Stimulated activated naive CD4-positive, alpha-beta T cell (primary cell): ENCODE measurements at regions not wholly inside any gene's neighbourhood (a gene's known extent, or its start where the extent isn't known, plus 50 kb on each side); places are given as distances from the start of the nearest gene placed in this dataset.

Source experiments
- DNase-seq, 6 experiments: peaks; one replicate each; lab custom pipeline; 2025; lab: John Stamatoyannopoulos, UW

GRCh38 chr10:36171953-36172940, 530.2 kb upstream of the FZD8 start:
- DNase-seq, result no peak

GRCh38 chr10:36171556-36171952, 529.5 kb upstream of the FZD8 start:
- no peak for DNase-seq

GRCh38 chr10:36170943-36171501, 528.9 kb upstream of the FZD8 start:
- DNase-seq, result no peak

- no peak for DNase-seq
These were observed 528.1 kb upstream of the FZD8 start for GRCh38 chr10:36170142-36170719.

GRCh38 chr10:36168777-36169176, 526.7 kb upstream of the FZD8 start:
- DNase-seq, result no peak

GRCh38 chr10:36164556-36165504, 522.7 kb upstream of the FZD8 start:
- DNase-seq, result no peak

GRCh38 chr10:36163827-36164226, 521.7 kb upstream of the FZD8 start:
- DNase-seq, result no peak

- no peak for DNase-seq
These were observed 515.4 kb upstream of the FZD8 start for GRCh38 chr10:36157486-36157885.

GRCh38 chr10:36148207-36148606, 506.1 kb upstream of the FZD8 start:
- no peak for DNase-seq

GRCh38 chr10:36147529-36147928, 505.4 kb upstream of the FZD8 start:
- DNase-seq, result no peak

GRCh38 chr10:36141856-36142560, 499.9 kb upstream of the FZD8 start:
- DNase-seq, result no peak

- no peak for DNase-seq
These were observed 487.0 kb upstream of the FZD8 start for GRCh38 chr10:36129051-36129450.

- no peak for DNase-seq
These were observed 484.0 kb upstream of the FZD8 start for GRCh38 chr10:36126076-36126475.

GRCh38 chr10:36119455-36119854, 477.4 kb upstream of the FZD8 start:
- no peak for DNase-seq

GRCh38 chr10:36118314-36118713, 476.2 kb upstream of the FZD8 start:
- no peak for DNase-seq

- no peak for DNase-seq
These were observed 475.8 kb upstream of the FZD8 start for GRCh38 chr10:36117890-36118289.

GRCh38 chr10:36117231-36117630, 475.1 kb upstream of the FZD8 start:
- no peak for DNase-seq

- no peak for DNase-seq
These were observed 474.6 kb upstream of the FZD8 start for GRCh38 chr10:36116731-36117130.

- no peak for DNase-seq
These were observed 473.9 kb upstream of the FZD8 start for GRCh38 chr10:36116040-36116439.

- DNase-seq, result no peak
These were observed 473.3 kb upstream of the FZD8 start for GRCh38 chr10:36115364-36115763.

GRCh38 chr10:36114913-36115312, 472.8 kb upstream of the FZD8 start:
- DNase-seq, result no peak
